Fibroblast of lung (primary cell): ENCODE measurements at regions not wholly inside any gene's neighbourhood (a gene's known extent, or its start where the extent isn't known, plus 50 kb on each side); places are given as distances from the start of the nearest gene placed in this dataset.

Source experiments
- DNase-seq, 2 donors: peaks; one replicate each; pipeline versions ENCODE4 v3.0.0 to v3.0.0-alpha.2; 2010; ENCODE audit warnings: low read depth in 2 of 2
- H2AFZ ChIP-seq: 2 replicates; pipeline ENCODE4 v1.5.1; 2012; ENCODE audit warnings: low read length, control low read depth, inconsistent platforms
- H3K27ac ChIP-seq: 2 replicates; pipeline ENCODE4 v1.5.1; 2011; ENCODE audit warnings: low read length, control low read depth; ENCODE audit not compliant: insufficient read depth
- H3K27me3 ChIP-seq: 2 replicates; pipeline ENCODE4 v1.5.1; 2011; ENCODE audit warnings: mild to moderate bottlenecking, low read length; ENCODE audit not compliant: control insufficient read depth, insufficient read depth
- H3K36me3 ChIP-seq: 2 replicates; pipeline ENCODE4 v1.5.1; 2011; ENCODE audit warnings: low read length; ENCODE audit not compliant: control insufficient read depth, insufficient read depth
- H3K4me1 ChIP-seq: 2 replicates; pipeline ENCODE4 v1.5.1; 2011; ENCODE audit warnings: low read length; ENCODE audit not compliant: control insufficient read depth, insufficient read depth; ENCODE audit errors: extremely low read depth
- H3K4me2 ChIP-seq: 2 replicates; pipeline ENCODE4 v1.5.1; 2011; ENCODE audit warnings: low read length, control low read depth; ENCODE audit not compliant: insufficient read depth; ENCODE audit errors: extremely low read depth
- H3K4me3 ChIP-seq, 4 experiments: fragments of 200-600 bp in 1 of 4; sonication (generic) in 1 of 4; replicated peaks in 1 of 4; 2 replicates each; pipeline ENCODE4 v1.5.1; 2011 to 2016; ENCODE audit warnings: low read length in 4 of 4, low read depth in 3 of 4, mild to moderate bottlenecking in 3 of 4, control low read depth in 2 of 4, inconsistent platforms in 1 of 4, mixed read lengths in 1 of 4; ENCODE audit not compliant: insufficient read depth in 1 of 4; ENCODE audit errors: control extremely low read depth in 1 of 4
- H3K79me2 ChIP-seq: 2 replicates; pipeline ENCODE4 v1.5.1; 2012; ENCODE audit warnings: mild to moderate bottlenecking, low read length, inconsistent platforms; ENCODE audit not compliant: control insufficient read depth, insufficient read depth
- H3K9ac ChIP-seq: 2 replicates; pipeline ENCODE4 v1.5.1; 2011; ENCODE audit warnings: mild to moderate bottlenecking, low read length, control low read depth; ENCODE audit not compliant: insufficient read depth
- H3K9me3 ChIP-seq: 2 replicates; pipeline ENCODE4 v1.5.1; 2012; ENCODE audit warnings: low read depth, low read length; ENCODE audit not compliant: control insufficient read depth, insufficient read depth
- H4K20me1 ChIP-seq: 2 replicates; pipeline ENCODE4 v1.5.1; 2011; ENCODE audit warnings: low read length; ENCODE audit not compliant: control insufficient read depth, insufficient read depth; ENCODE audit errors: extremely low read depth
- CTCF ChIP-seq, 2 donors: IDR thresholded peaks in 1 of 2; conservative IDR thresholded peaks in 1 of 2; 1 replicate in 1 of 2; 2 replicates in 1 of 2; pipeline ENCODE4 v1.5.1; 2011 to 2012; ENCODE audit warnings: low read length in 2 of 2, control low read depth in 1 of 2, inconsistent platforms in 1 of 2, low read depth in 1 of 2, mild to moderate bottlenecking in 1 of 2
- EZH2 ChIP-seq: IDR thresholded peaks from 2 replicates; pipeline ENCODE4 v1.5.1; 2012; ENCODE audit warnings: low read length, control low read depth, mild to moderate bottlenecking; ENCODE audit errors: missing control alignments

- H3K36me3 ChIP-seq, result no peaks in the 10 kb centered on the region
- no peak overlapping the region for H3K27ac ChIP-seq
- peaks cover 3% of the 10 kb centered on the region for H3K4me1 ChIP-seq
- no peak overlapping the region for H2AFZ ChIP-seq
- no peaks in the 10 kb centered on the region for H3K79me2 ChIP-seq
- TF ChIP-seq EZH2, result no peak
- no peak for TF ChIP-seq CTCF (conservative IDR thresholded peaks at IDR 0.05 in 1 of 2, IDR thresholded peaks at IDR 0.05 in 1 of 2; ENCODE audit: low read depth in 1 of 2, low read length in 2 of 2)
- no peak overlapping the region for H3K4me2 ChIP-seq
- H3K4me3 ChIP-seq, result no peak overlapping the region
- no peaks in the 10 kb centered on the region for H3K27me3 ChIP-seq
- no peak overlapping the region for H3K9ac ChIP-seq
- no peak for DNase-seq
- H3K9me3 ChIP-seq, result no peaks in the 10 kb centered on the region
- H4K20me1 ChIP-seq, result no peaks in the 10 kb centered on the region
Measured at GRCh38 chr5:103456476-103456875, 106.1 kb downstream of the NUDT12 start.

- no peak overlapping the region for H2AFZ ChIP-seq
- no peaks in the 10 kb centered on the region for H3K36me3 ChIP-seq
- H3K4me2 ChIP-seq, result no peak overlapping the region
- no peaks in the 10 kb centered on the region for H4K20me1 ChIP-seq
- H3K27me3 ChIP-seq, result no peaks in the 10 kb centered on the region
- DNase-seq, result no peak
- H3K9me3 ChIP-seq, result no peaks in the 10 kb centered on the region
- TF ChIP-seq EZH2, result no peak
- no peak for TF ChIP-seq CTCF (conservative IDR thresholded peaks at IDR 0.05 in 1 of 2, IDR thresholded peaks at IDR 0.05 in 1 of 2; ENCODE audit: low read depth in 1 of 2, low read length in 2 of 2)
- no peak overlapping the region for H3K9ac ChIP-seq
- peaks cover 4% of the 10 kb centered on the region for H3K4me1 ChIP-seq
- H3K4me3 ChIP-seq, result no peak overlapping the region
- H3K27ac ChIP-seq, result no peak overlapping the region
- H3K79me2 ChIP-seq, result no peaks in the 10 kb centered on the region
Measured at GRCh38 chr5:103455796-103456195, 106.8 kb downstream of the NUDT12 start.

DNA sequence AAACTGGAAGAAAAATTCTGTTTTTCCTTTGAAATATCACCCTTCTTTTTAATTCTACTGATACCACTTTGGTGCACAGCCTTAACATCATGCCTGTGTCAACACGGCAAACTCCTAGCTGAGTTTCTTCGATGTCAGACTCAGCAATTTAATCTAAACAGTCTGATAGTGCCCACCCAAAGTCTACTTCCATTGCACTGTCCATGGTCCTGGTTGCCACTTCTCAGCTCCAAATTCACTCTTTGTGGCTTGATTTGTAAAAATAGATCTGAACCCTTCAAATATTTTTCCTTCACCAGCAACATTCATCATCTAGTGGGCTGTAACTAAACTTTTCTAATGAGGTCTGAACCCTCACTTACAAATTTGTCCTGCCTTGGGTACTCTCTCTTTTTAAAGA, 107.8 kb downstream of the NUDT12 start:
- H3K36me3 ChIP-seq, result no peaks in the 10 kb centered on the region
- no peak overlapping the region for H3K4me2 ChIP-seq
- no peak overlapping the region for H3K27ac ChIP-seq
- H3K4me3 ChIP-seq, result no peak overlapping the region
- no peaks in the 10 kb centered on the region for H4K20me1 ChIP-seq
- H3K9me3 ChIP-seq, result no peaks in the 10 kb centered on the region
- peaks cover 5% of the 10 kb centered on the region for H3K4me1 ChIP-seq
- no peak overlapping the region for H2AFZ ChIP-seq
- DNase-seq, result no peak
- no peaks in the 10 kb centered on the region for H3K79me2 ChIP-seq
- no peak overlapping the region for H3K9ac ChIP-seq
- no peaks in the 10 kb centered on the region for H3K27me3 ChIP-seq
- TF ChIP-seq EZH2 (no peak), CTCF (conservative IDR thresholded peaks at IDR 0.05 in 1 of 2, IDR thresholded peaks at IDR 0.05 in 1 of 2; ENCODE audit: low read depth in 1 of 2, low read length in 2 of 2) (no peak)
